ACC112 (cell line): ENCODE measurements at regions not wholly inside any gene's neighbourhood (a gene's known extent, or its start where the extent isn't known, plus 50 kb on each side); places are given as distances from the start of the nearest gene placed in this dataset.

Experiments
- H2AFZ ChIP-seq: fragments of 200-600 bp; sonication (generic); one replicate; pipeline ENCODE4 v1.6.0; 2017; ENCODE audit warnings: antibody characterized with exemption, low read length; ENCODE audit not compliant: unreplicated experiment
- H3K27ac ChIP-seq: fragments of 200-600 bp; sonication (generic); 2 replicates; pipeline ENCODE4 v1.5.1; 2014; ENCODE audit warnings: low read depth, mild to moderate bottlenecking, antibody characterized with exemption, low read length, moderate library complexity
- H3K27me3 ChIP-seq: fragments of 200-600 bp; sonication (generic); 2 replicates; pipeline ENCODE4 v1.6.1; 2014; ENCODE audit warnings: mild to moderate bottlenecking, antibody characterized with exemption, low read length, moderate library complexity, mixed read lengths; ENCODE audit not compliant: insufficient read depth
- H3K36me3 ChIP-seq: fragments of 200-600 bp; sonication (generic); 2 replicates; pipeline ENCODE4 v1.6.1; 2016; ENCODE audit warnings: mild to moderate bottlenecking, antibody characterized with exemption, low read length, moderate library complexity, mixed read lengths; ENCODE audit not compliant: insufficient read depth
- H3K4me1 ChIP-seq: fragments of 200-600 bp; sonication (generic); one replicate; pipeline ENCODE4 v1.6.1; 2016; ENCODE audit warnings: low read length, mixed read lengths; ENCODE audit not compliant: insufficient read depth, unreplicated experiment, control insufficient read depth
- H3K4me3 ChIP-seq: fragments of 200-600 bp; sonication (generic); 2 replicates; pipeline ENCODE4 v1.5.1; 2014; ENCODE audit warnings: mild to moderate bottlenecking, low read depth, low read length
- H3K79me2 ChIP-seq: fragments of 200-600 bp; sonication (generic); one replicate; pipeline ENCODE4 v1.6.0; 2016; ENCODE audit warnings: low read length; ENCODE audit not compliant: control insufficient read depth, unreplicated experiment, insufficient read depth

- Histone ChIP-seq H3K36me3 (no peaks in the 10 kb centered on the region), H3K27me3 (no peaks in the 10 kb centered on the region), H3K4me3 (no peak overlapping the region), H3K79me2 (no peaks in the 10 kb centered on the region), H3K27ac (no peak overlapping the region), H2AFZ (no peak overlapping the region), H3K4me1 (no peaks in the 10 kb centered on the region)
Observed at GRCh38 chr13:69579351-69579750, 528.3 kb upstream of the ATXN8OS start.

DNA sequence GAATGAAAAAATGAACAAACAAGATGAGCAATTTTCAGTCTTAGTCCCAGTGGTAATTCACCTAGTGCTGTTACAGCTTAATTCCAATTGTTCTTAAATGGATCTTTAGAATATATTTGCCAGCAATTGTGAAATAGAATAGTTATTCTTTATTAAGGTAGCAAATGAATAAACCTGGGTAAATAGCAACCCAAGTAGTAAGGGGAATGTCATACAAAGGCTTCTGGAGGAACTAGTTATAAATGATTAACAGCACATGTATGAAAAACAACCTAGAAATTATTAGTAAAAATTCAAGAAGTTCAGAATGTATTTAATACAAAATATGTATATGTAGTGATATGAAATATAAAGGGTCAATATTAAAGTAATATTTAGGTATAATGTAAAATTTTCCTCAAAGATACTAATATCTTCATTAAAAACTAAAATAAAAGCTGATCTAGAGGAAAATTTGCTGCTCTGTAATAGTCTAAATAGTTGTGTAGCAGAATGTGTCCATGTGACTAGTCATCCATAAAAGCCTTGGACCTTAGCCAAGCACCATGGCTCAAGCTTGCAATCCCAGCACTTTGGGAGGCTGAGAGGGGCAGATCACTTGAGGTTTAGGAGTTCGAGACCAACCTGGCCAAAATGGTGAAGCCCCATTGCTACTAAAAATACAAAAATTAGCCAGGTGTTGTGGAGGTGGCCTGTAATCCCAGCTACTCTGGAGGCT lies 535.9 kb upstream of the ATXN8OS start:
- no peaks in the 10 kb centered on the region for H3K27me3 ChIP-seq
- H3K4me1 ChIP-seq = no peaks in the 10 kb centered on the region
- no peak overlapping the region for H3K27ac ChIP-seq
- no peaks in the 10 kb centered on the region for H3K79me2 ChIP-seq
- H3K4me3 ChIP-seq = no peak overlapping the region
- H3K36me3 ChIP-seq = no peaks in the 10 kb centered on the region
- H2AFZ ChIP-seq = no peak overlapping the region

DNA sequence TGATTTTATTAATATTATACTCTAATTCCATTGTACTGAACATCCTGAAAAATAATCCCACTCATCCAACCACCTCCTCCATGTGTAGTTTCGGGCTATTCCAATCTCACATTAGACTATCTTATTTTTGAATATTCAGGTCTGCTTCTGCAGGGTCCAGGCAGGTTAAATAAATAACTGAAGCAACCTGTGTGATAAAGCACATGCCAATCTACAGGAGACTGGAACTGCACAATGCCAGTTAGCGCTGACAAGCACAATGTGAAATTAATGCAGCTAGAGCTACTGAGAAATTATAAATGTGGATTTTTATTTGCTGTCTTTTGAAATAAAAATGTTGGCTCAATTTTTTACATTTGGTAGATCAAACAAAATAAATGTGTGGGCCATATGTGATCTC lies 540.1 kb upstream of the ATXN8OS start:
- no peaks in the 10 kb centered on the region for H3K36me3 ChIP-seq
- no peak overlapping the region for H3K27ac ChIP-seq
- no peaks in the 10 kb centered on the region for H3K79me2 ChIP-seq
- H3K27me3 ChIP-seq = no peaks in the 10 kb centered on the region
- no peak overlapping the region for H2AFZ ChIP-seq
- H3K4me1 ChIP-seq = no peaks in the 10 kb centered on the region
- no peak overlapping the region for H3K4me3 ChIP-seq

GRCh38 chr13:69566104-69566716 lies 541.4 kb upstream of the ATXN8OS start:
- Histone ChIP-seq H3K27ac (no peak overlapping the region), H2AFZ (no peak overlapping the region), H3K36me3 (no peaks in the 10 kb centered on the region), H3K4me3 (no peak overlapping the region), H3K27me3 (no peaks in the 10 kb centered on the region), H3K79me2 (no peaks in the 10 kb centered on the region), H3K4me1 (no peaks in the 10 kb centered on the region)

DNA sequence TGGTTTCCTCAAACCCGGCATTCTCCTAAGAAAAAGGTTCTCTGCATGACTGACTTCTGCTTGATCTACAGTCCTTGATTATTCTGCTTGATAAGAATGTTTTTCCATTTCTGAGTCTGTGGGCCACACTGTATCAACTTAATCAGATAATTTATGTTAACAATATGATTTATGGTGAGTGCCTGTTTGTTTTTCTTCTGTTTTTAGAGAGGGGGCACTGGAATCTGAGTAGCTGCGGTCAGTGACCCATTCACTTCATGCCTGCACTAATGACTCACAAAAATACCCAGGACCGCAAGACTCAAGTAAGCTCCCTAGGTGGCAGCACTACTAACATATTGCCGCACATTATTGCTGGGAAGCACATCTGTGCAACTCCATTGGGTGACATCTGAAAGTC lies 542.3 kb upstream of the ATXN8OS start:
- Histone ChIP-seq H3K79me2 (no peaks in the 10 kb centered on the region), H3K4me3 (no peak overlapping the region), H3K27me3 (no peaks in the 10 kb centered on the region), H3K36me3 (no peaks in the 10 kb centered on the region), H3K27ac (no peak overlapping the region), H2AFZ (no peak overlapping the region), H3K4me1 (no peaks in the 10 kb centered on the region)

DNA sequence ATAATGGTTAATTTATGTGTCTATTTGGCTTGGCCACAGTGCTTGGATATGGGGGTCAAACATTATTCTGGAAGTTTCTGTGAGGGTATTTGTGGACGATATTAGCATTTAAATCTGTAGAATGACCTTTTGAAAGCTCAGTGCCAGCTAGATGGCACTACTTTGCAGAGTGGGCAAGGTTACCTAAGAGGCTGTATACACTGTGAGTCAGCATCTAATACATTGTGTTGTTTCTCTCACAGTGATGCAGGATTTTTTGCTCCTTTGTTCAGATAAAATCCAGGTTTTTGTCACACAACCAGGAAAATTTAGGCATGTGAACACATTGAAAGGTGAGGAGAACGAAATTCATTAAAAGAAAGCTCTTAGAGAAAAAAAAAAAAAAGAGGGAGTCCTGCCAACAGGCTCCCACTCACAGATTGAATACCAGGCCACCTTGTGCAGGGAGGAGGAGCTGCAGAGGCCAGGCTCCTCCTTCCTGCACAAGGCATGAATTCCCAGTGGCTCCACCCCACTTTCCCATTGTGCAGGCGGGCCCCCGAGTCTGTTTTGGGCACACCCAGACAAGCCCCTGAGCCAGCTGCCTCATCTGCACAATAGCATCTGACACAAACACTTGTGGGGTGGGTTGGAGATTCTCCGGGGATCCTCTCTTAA lies 551.0 kb upstream of the ATXN8OS start:
- Histone ChIP-seq H3K4me3 (no peak overlapping the region), H3K27ac (no peak overlapping the region), H2AFZ (no peak overlapping the region), H3K36me3 (no peaks in the 10 kb centered on the region), H3K4me1 (no peaks in the 10 kb centered on the region), H3K79me2 (no peaks in the 10 kb centered on the region), H3K27me3 (no peaks in the 10 kb centered on the region)

DNA sequence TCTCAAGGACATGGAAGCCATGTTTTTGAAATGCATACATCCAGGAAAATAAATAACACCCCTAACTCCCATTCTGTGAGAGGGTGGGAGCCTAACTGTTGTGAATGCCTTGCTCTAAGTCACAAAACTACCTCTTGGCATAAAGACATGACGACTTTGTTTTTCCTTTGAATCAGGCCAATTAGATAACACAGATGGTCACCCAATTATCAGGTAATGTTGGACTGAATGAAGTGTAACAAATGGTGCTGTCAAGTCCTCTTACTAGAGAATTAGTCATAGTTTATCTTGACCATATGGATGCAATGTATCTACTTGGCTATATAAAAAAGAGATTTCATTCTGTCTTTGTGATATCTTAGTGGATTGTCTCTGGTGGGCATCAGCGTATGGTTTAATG lies 553.6 kb upstream of the ATXN8OS start:
- H3K27ac ChIP-seq = no peak overlapping the region

GRCh38 chr13:69551193-69551592 lies 556.4 kb upstream of the ATXN8OS start:
- Histone ChIP-seq H3K4me3 (no peak overlapping the region), H2AFZ (no peak overlapping the region), H3K79me2 (no peaks in the 10 kb centered on the region), H3K36me3 (no peaks in the 10 kb centered on the region), H3K27ac (no peak overlapping the region), H3K27me3 (no peaks in the 10 kb centered on the region), H3K4me1 (no peaks in the 10 kb centered on the region)

More for the DNA sequence above, 553.6 kb upstream of the ATXN8OS start:
- Histone ChIP-seq H3K4me3 (no peak overlapping the region), H3K27me3 (no peaks in the 10 kb centered on the region), H2AFZ (no peak overlapping the region), H3K4me1 (no peaks in the 10 kb centered on the region), H3K79me2 (no peaks in the 10 kb centered on the region), H3K36me3 (no peaks in the 10 kb centered on the region)

- H2AFZ ChIP-seq = no peak overlapping the region
Observed at GRCh38 chr13:69547780-69548179, 559.8 kb upstream of the ATXN8OS start.

DNA sequence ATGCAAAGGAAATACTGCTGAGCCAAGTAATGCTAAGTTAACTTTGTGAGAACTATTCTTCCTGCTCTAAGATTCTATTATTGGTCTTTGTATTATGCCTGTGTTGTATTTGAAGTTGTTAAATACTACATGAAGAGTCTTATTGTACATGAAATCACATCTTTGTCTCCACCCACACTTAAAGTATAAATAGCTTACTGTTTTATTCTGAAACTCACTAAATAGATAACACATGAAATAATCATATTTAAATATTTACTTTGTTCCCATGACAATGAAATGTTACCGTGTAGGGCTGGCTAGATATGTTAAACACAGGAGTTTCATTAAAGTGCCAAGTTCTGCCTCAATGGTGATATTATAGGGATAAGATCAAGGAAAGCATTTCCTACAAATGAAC lies 562.1 kb upstream of the ATXN8OS start:
- Histone ChIP-seq H3K4me3 (no peak overlapping the region), H2AFZ (no peak overlapping the region), H3K27me3 (no peaks in the 10 kb centered on the region), H3K36me3 (no peaks in the 10 kb centered on the region), H3K27ac (no peak overlapping the region), H3K79me2 (no peaks in the 10 kb centered on the region), H3K4me1 (no peaks in the 10 kb centered on the region)

More at GRCh38 chr13:69547780-69548179, 559.8 kb upstream of the ATXN8OS start:
- Histone ChIP-seq H3K36me3 (no peaks in the 10 kb centered on the region), H3K4me1 (no peaks in the 10 kb centered on the region), H3K27me3 (no peaks in the 10 kb centered on the region), H3K4me3 (no peak overlapping the region), H3K27ac (no peak overlapping the region), H3K79me2 (no peaks in the 10 kb centered on the region)
